ENCODE measurements at regions not wholly inside any gene's neighbourhood (a gene's known extent, or its start where the extent isn't known, plus 50 kb on each side); places are given as distances from the start of the nearest gene placed in this dataset.

DNA sequence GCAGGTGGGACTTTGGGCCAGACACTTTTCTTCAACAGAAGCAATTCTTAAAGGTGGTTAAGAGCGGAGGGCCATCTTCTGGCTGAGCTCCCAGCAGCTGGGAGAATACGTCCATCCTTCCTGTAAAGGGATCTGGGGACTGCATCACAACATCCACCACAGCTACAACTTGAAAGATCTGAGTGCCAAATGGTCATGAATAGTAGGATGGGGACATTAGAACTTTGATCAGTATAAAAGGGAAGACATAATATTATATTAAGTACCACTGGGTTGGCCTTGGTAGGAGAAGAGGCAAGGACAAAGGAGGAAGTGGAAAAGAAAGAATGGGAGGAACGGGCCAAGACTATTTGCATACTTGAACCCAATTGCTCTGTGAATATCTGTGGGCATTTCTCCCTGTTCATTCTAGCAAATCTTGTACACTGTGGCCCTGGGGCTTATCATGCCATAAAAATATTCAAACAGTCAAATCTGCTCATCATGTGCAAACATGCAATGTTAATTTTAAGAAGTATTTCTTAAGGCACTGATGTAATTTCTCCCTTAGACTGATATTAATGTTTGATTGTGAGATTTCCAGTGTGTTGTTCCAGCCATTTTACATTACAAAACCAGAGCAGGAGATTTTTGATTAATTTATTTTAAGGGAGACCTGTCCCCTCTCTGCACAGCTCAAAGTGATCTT lies 65.5 kb upstream of the CREB5 start:
- Histone ChIP-seq H3K4me2 (no peak overlapping the region), H3K4me3 (no peak overlapping the region), H3K27ac (no peak overlapping the region), H4K20me1 (ENCODE audit: low read depth) (no peaks in the 10 kb centered on the region), H3K9me3 (ENCODE audit: low read depth) (no peaks in the 10 kb centered on the region), H3F3A (ENCODE audit: low read depth) (no peaks in the 10 kb centered on the region), H3K79me2 (ENCODE audit: low read depth) (no peaks in the 10 kb centered on the region), H3K36me3 (no peaks in the 10 kb centered on the region), H2AFZ (replicated peaks) (no peak overlapping the region), H3K4me1 (peaks cover 5% of the 10 kb centered on the region), H3K9ac (no peak overlapping the region), H3K27me3 (no peaks in the 10 kb centered on the region)
- Mint-ChIP-seq H3K9me3 (peaks cover 8% of the 10 kb centered on the region), H3K27me3 (ENCODE audit: insufficient read depth, low read depth) (no peaks in the 10 kb centered on the region), H3K27ac (no peak overlapping the region), H3K4me1 (peaks cover 4% of the 10 kb centered on the region), H3K4me3 (no peak overlapping the region), H3K36me3 (peaks cover 1% of the 10 kb centered on the region)
- DNase-seq (ENCODE audit: low spot score), result no peak
- TF ChIP-seq EZH2 (IDR thresholded peaks at IDR 0.05), result no peak

DNA sequence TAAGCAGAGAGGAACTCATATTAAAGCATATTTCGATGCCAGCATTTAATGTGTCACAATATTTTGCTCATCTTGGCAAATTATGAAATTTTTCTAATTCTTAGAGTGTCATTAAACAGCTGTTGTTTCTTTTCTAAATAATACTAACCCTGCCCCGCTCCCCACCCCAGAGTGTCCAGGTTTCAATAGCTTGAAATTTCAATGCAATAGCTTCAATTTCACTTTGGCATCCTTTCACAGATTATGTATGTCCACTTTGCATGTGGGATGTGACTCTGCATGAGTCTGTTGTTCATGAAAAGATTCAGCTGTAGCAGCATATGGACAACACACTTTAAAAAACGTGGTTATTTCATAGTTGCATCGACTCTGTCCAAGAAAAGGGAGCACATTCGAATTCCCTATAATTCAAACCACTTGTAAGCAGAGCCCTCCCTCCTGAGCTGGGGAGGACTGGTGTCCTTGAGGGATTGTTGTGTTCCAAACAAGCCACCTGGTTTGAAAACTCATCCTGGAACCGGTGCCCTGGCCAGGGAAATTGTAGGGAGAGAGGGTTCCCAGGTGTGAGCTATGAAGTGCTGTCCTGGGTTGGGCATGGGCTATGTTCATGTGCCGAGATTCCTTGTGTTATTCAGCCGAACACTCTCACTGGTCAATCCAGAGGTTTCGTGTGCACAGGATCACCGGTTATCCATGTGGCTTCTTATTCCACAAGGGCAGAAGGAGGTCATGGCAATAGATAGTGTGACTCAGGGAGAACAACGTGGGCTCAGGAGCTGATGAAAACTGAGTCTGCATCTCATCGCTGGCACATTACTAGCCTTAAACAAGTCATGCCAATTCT lies 64.6 kb upstream of the CREB5 start:
- H3K27me3 Mint-ChIP-seq (ENCODE audit: insufficient read depth, low read depth), result no peaks in the 10 kb centered on the region
- H3K36me3 Mint-ChIP-seq, result no peaks in the 10 kb centered on the region
- Histone ChIP-seq H3K27me3 (no peaks in the 10 kb centered on the region), H3K4me1 (peaks cover 5% of the 10 kb centered on the region), H4K20me1 (ENCODE audit: low read depth) (no peaks in the 10 kb centered on the region), H3K27ac (no peak overlapping the region), H3K9ac (no peak overlapping the region), H3K9me3 (ENCODE audit: low read depth) (no peaks in the 10 kb centered on the region), H3K36me3 (no peaks in the 10 kb centered on the region), H3K4me3 (no peak overlapping the region), H2AFZ (replicated peaks) (no peak overlapping the region), H3K4me2 (no peak overlapping the region), H3F3A (ENCODE audit: low read depth) (no peaks in the 10 kb centered on the region), H3K79me2 (ENCODE audit: low read depth) (no peaks in the 10 kb centered on the region)
- TF ChIP-seq EZH2phosphoT487 (IDR thresholded peaks at IDR 0.05), result no peak
- TF ChIP-seq, protein P1, sequence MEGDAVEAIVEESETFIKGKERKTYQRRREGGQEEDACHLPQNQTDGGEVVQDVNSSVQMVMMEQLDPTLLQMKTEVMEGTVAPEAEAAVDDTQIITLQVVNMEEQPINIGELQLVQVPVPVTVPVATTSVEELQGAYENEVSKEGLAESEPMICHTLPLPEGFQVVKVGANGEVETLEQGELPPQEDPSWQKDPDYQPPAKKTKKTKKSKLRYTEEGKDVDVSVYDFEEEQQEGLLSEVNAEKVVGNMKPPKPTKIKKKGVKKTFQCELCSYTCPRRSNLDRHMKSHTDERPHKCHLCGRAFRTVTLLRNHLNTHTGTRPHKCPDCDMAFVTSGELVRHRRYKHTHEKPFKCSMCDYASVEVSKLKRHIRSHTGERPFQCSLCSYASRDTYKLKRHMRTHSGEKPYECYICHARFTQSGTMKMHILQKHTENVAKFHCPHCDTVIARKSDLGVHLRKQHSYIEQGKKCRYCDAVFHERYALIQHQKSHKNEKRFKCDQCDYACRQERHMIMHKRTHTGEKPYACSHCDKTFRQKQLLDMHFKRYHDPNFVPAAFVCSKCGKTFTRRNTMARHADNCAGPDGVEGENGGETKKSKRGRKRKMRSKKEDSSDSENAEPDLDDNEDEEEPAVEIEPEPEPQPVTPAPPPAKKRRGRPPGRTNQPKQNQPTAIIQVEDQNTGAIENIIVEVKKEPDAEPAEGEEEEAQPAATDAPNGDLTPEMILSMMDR (IDR thresholded peaks at IDR 0.05), result no peak
- no peak for TF ChIP-seq EZH2 (IDR thresholded peaks at IDR 0.05)
- H3K9me3 Mint-ChIP-seq, result peaks cover 8% of the 10 kb centered on the region
- DNase-seq (ENCODE audit: low spot score), result no peak
- H3K4me1 Mint-ChIP-seq, result peaks cover 4% of the 10 kb centered on the region
- H3K27ac Mint-ChIP-seq, result no peak overlapping the region
- H3K4me3 Mint-ChIP-seq, result no peak overlapping the region

DNA sequence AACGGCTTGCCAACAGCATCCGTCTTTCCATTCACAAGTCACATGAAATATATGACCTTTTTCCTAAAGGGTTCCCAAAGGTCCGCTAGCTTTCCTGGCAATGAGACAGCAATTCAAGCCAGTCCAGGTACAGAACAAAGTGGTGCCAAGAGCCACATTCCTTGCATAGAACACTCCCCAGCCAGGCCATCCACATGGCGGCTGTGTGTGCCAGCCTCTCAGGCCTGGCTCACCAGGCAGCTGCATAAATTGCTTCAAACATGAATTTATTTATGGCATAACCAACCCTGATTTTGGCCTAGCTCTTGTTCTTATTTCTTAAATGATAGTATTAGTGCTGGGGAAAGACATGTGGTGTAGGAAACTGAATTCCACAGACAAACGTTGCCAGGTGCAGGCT lies 63.7 kb upstream of the CREB5 start:
- no peak overlapping the region for H3K27ac Mint-ChIP-seq
- no peaks in the 10 kb centered on the region for H3K36me3 Mint-ChIP-seq
- no peak overlapping the region for H3K4me3 Mint-ChIP-seq

More for the DNA sequence above, 63.7 kb upstream of the CREB5 start:
- peaks cover 4% of the 10 kb centered on the region for H3K4me1 Mint-ChIP-seq
- no peak overlapping the region for H3K9ac ChIP-seq
- no peak overlapping the region for H2AFZ ChIP-seq (replicated peaks)
- no peaks in the 10 kb centered on the region for H3K27me3 ChIP-seq
- TF ChIP-seq, protein P1 (IDR thresholded peaks at IDR 0.05), result no peak
- no peak for TF ChIP-seq EZH2phosphoT487 (IDR thresholded peaks at IDR 0.05)
- no peak for TF ChIP-seq EZH2 (IDR thresholded peaks at IDR 0.05)
- peaks cover 8% of the 10 kb centered on the region for H3K9me3 Mint-ChIP-seq
- H3K4me1 ChIP-seq, result peaks cover 5% of the 10 kb centered on the region
- no peak overlapping the region for H3K27ac ChIP-seq
- H3K9me3 ChIP-seq (ENCODE audit: low read depth), result no peaks in the 10 kb centered on the region
- no peaks in the 10 kb centered on the region for H3F3A ChIP-seq (ENCODE audit: low read depth)
- no peak overlapping the region for H3K4me2 ChIP-seq
- H3K4me3 ChIP-seq, result no peak overlapping the region
- DNase-seq (ENCODE audit: low spot score), result no peak
- no peaks in the 10 kb centered on the region for H4K20me1 ChIP-seq (ENCODE audit: low read depth)
- H3K36me3 ChIP-seq, result no peaks in the 10 kb centered on the region
- H3K79me2 ChIP-seq (ENCODE audit: low read depth), result no peaks in the 10 kb centered on the region
- no peaks in the 10 kb centered on the region for H3K27me3 Mint-ChIP-seq (ENCODE audit: insufficient read depth, low read depth)

Measured in neural progenitor cell (in vitro differentiated cells).